Limb (tissue), 2 donors: ENCODE measurements at regions not wholly inside any gene's neighbourhood (a gene's known extent, or its start where the extent isn't known, plus 50 kb on each side); places are given as distances from the start of the nearest gene placed in this dataset.

Experiments used
- DNase-seq, 2 donors: peaks; one replicate each; pipeline ENCODE4 v3.0.0-alpha.2; 2016; ENCODE audit errors: extremely low spot score in 2 of 2

- DNase-seq = no peak
Measured at GRCh38 chr13:31957772-31958171, 73.8 kb upstream of the FRY start.

GRCh38 chr13:31962731-31963370, 68.7 kb upstream of the FRY start:
- no peak for DNase-seq

- no peak for DNase-seq
Measured at GRCh38 chr13:31963631-31964030, 67.9 kb upstream of the FRY start.

- DNase-seq = no peak
Measured at GRCh38 chr13:31964168-31964567, 67.4 kb upstream of the FRY start.

- peak in 1 of 2 donors; percentile 49 for DNase-seq
Measured at GRCh38 chr13:31965361-31966066, 66.1 kb upstream of the FRY start.

- DNase-seq = no peak
Measured at GRCh38 chr13:31967155-31967554, 64.4 kb upstream of the FRY start.

- DNase-seq = no peak
Measured at GRCh38 chr13:31968473-31968872, 63.1 kb upstream of the FRY start.

GRCh38 chr13:31970231-31970930, 61.2 kb upstream of the FRY start:
- DNase-seq = no peak

GRCh38 chr13:31972453-31972852, 59.1 kb upstream of the FRY start:
- DNase-seq = no peak

- no peak for DNase-seq
Measured at GRCh38 chr13:31978021-31978420, 53.6 kb upstream of the FRY start.

GRCh38 chr13:31980830-31981229, 50.7 kb upstream of the FRY start:
- no peak for DNase-seq
